Peyer's patch (tissue), 4 donors: ENCODE measurements at regions not wholly inside any gene's neighbourhood (a gene's known extent, or its start where the extent isn't known, plus 50 kb on each side); places are given as distances from the start of the nearest gene placed in this dataset.
"Not testable (repeated sequence)": the region's sequence is repeated elsewhere in the genome, so short reads cannot be mapped to it uniquely, and the experiment has no call there.

Source experiments
- DNase-seq, 3 donors: peaks; one replicate each; pipeline ENCODE4 v3.0.0-alpha.2; 2017 to 2019
- H3K27ac ChIP-seq, 4 donors: fragments of 200-600 bp; sonication (generic); one replicate each; pipeline ENCODE4 v1.5.1; 2016 to 2019
- H3K27me3 ChIP-seq, 2 donors: fragments of 200-600 bp; sonication (generic); one replicate each; pipeline ENCODE4 v1.5.1; 2019
- H3K36me3 ChIP-seq, 3 donors: fragments of 200-600 bp; sonication (generic); one replicate each; pipeline ENCODE4 v1.5.1; 2016 to 2019
- H3K4me1 ChIP-seq, 4 donors: fragments of 200-600 bp; sonication (generic); one replicate each; pipeline ENCODE4 v1.5.1; 2016 to 2019
- H3K4me3 ChIP-seq, 4 donors: fragments of 200-600 bp; sonication (generic); 1 replicate in 3 of 4; 2 replicates in 1 of 4; pipeline ENCODE4 v1.5.1; 2016 to 2019; ENCODE audit warnings: mild to moderate bottlenecking in 1 of 4
- H3K9me3 ChIP-seq, 4 donors: fragments of 200-600 bp; sonication (generic); one replicate each; pipeline ENCODE4 v1.5.1; 2016 to 2019; ENCODE audit warnings: mild to moderate bottlenecking in 1 of 4
- CTCF ChIP-seq, 6 experiments: fragments of 450-650 bp in 4 of 6; fragments of 200-600 bp in 2 of 6; sonication (generic) in 1 of 6; IDR thresholded peaks; one replicate each; pipeline ENCODE4 v1.5.1; 2017 to 2019; ENCODE audit warnings: antibody characterized with exemption in 6 of 6, mild to moderate bottlenecking in 3 of 6, moderate library complexity in 1 of 6
- POLR2A ChIP-seq, 2 donors: fragments of 450-650 bp; IDR thresholded peaks; one replicate each; pipeline ENCODE4 v1.5.1; 2017; ENCODE audit warnings: antibody characterized with exemption in 2 of 2, mild to moderate bottlenecking in 2 of 2, moderate library complexity in 2 of 2

- Histone ChIP-seq H3K9me3 (no peaks in the 10 kb centered on the region), H3K4me3 (no peak overlapping the region), H3K36me3 (no peaks in the 10 kb centered on the region), H3K4me1 (no peaks in the 10 kb centered on the region), H3K27ac (no peak overlapping the region), H3K27me3 (no peaks in the 10 kb centered on the region)
- no peak for TF ChIP-seq CTCF (IDR thresholded peaks at IDR 0.05)
- no peak for TF ChIP-seq POLR2A (IDR thresholded peaks at IDR 0.05)
- DNase-seq, result no peak
Observed at GRCh38 chr10:30160271-30160982, 101.0 kb upstream of the JCAD start.

- H3K27ac ChIP-seq, H3K27me3 ChIP-seq, H3K4me3 ChIP-seq, H3K9me3 ChIP-seq, DNase-seq, H3K4me1 ChIP-seq, H3K36me3 ChIP-seq: not testable (repeated sequence)
Observed at GRCh38 chr10:30159614-30160013, 100.2 kb upstream of the JCAD start.

- Histone ChIP-seq H3K27ac (no peak overlapping the region), H3K4me1 (no peaks in the 10 kb centered on the region), H3K27me3 (no peaks in the 10 kb centered on the region), H3K36me3 (no peaks in the 10 kb centered on the region), H3K4me3 (no peak overlapping the region), H3K9me3 (no peaks in the 10 kb centered on the region)
- no peak for DNase-seq
- no peak for TF ChIP-seq CTCF (IDR thresholded peaks at IDR 0.05)
Observed at GRCh38 chr10:30158325-30158960, 99.1 kb upstream of the JCAD start.

- H3K27ac ChIP-seq, result no peak overlapping the region
- TF ChIP-seq POLR2A (IDR thresholded peaks at IDR 0.05), result no peak
Observed at GRCh38 chr10:30155401-30155800, 96.0 kb upstream of the JCAD start.

GRCh38 chr10:30154561-30154960, 95.2 kb upstream of the JCAD start:
- TF ChIP-seq POLR2A (IDR thresholded peaks at IDR 0.05), result no peak
- no peak for TF ChIP-seq CTCF (IDR thresholded peaks at IDR 0.05)
- DNase-seq, result no peak

More at GRCh38 chr10:30155401-30155800, 96.0 kb upstream of the JCAD start:
- no peak for DNase-seq
- H3K36me3 ChIP-seq, result no peaks in the 10 kb centered on the region
- no peak overlapping the region for H3K4me3 ChIP-seq
- H3K4me1 ChIP-seq, result no peaks in the 10 kb centered on the region
- no peaks in the 10 kb centered on the region for H3K9me3 ChIP-seq
- H3K27me3 ChIP-seq, result no peaks in the 10 kb centered on the region

GRCh38 chr10:30154126-30154525, 94.7 kb upstream of the JCAD start:
- H3K4me1 ChIP-seq, result no peaks in the 10 kb centered on the region
- H3K4me3 ChIP-seq, result no peak overlapping the region
- H3K36me3 ChIP-seq, result no peaks in the 10 kb centered on the region
- TF ChIP-seq POLR2A (IDR thresholded peaks at IDR 0.05), result no peak
- no peak for TF ChIP-seq CTCF (IDR thresholded peaks at IDR 0.05)
- no peaks in the 10 kb centered on the region for H3K9me3 ChIP-seq
- no peak overlapping the region for H3K27ac ChIP-seq
- DNase-seq, result no peak
- H3K27me3 ChIP-seq, result no peaks in the 10 kb centered on the region

More at GRCh38 chr10:30154561-30154960, 95.2 kb upstream of the JCAD start:
- no peaks in the 10 kb centered on the region for H3K4me1 ChIP-seq
- no peaks in the 10 kb centered on the region for H3K9me3 ChIP-seq
- H3K36me3 ChIP-seq, result no peaks in the 10 kb centered on the region
- no peak overlapping the region for H3K27ac ChIP-seq
- no peak overlapping the region for H3K4me3 ChIP-seq
- no peaks in the 10 kb centered on the region for H3K27me3 ChIP-seq
